ENCODE measurements at regions not wholly inside any gene's neighbourhood (a gene's known extent, or its start where the extent isn't known, plus 50 kb on each side); places are given as distances from the start of the nearest gene placed in this dataset.
"Not testable (repeated sequence)": the region's sequence is repeated elsewhere in the genome, so short reads cannot be mapped to it uniquely, and the experiment has no call there.

DNA sequence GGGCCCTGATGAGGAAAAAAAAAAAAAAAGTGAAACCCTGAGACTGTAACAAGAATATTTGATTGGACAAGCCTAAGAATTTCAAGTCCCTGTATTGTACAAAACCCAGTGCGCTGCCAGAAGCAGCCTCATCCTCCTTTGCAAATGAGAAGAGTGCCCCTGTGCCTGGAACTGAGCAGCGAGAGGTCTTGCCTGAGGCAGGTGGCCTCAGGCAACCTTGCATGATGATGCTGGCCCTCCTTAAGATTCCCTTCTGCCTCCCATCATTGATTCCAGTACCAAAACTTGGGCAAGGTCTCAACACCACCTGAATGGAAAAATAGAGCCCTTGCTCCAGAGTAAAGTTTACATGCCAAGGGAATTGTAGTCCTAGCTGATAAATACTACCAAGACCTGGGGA is 129.6 kb upstream of the RAB4A start:
- no peak for DNase-seq

DNA sequence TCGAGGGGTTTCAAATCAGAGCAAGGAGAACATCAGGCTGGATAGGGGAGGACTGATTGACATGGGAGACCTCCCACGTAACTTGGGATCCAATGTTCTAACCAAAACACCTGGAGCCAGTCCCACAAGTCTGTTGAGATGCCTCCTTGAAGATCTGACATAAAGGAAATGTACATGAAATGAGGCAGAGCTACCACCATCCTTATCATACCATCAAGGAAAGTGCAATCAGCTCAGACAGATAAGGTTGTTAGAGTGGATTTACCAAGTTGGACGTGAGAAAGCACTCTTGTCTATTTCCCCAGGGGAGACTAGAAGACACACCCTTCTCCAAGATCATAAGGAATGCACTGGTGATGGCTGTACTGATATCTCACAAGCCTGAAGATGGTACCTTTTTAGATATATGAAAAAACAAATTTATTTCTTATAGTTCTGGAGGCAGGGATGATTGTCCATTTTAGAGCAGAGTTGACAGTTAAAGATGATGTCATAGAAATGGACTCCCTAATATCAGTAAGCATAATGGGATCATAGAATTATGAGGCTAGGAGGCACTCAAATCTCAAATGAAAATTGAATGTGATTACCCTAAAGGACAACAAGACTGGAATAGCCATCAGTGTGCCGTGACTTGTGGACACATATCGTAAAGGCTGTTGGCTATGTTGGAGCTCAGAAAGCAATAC is 129.1 kb upstream of the RAB4A start:
- no peak for DNase-seq

- no peak for DNase-seq
These were observed 128.4 kb upstream of the RAB4A start for GRCh38 chr1:229142471-229142870.

DNA sequence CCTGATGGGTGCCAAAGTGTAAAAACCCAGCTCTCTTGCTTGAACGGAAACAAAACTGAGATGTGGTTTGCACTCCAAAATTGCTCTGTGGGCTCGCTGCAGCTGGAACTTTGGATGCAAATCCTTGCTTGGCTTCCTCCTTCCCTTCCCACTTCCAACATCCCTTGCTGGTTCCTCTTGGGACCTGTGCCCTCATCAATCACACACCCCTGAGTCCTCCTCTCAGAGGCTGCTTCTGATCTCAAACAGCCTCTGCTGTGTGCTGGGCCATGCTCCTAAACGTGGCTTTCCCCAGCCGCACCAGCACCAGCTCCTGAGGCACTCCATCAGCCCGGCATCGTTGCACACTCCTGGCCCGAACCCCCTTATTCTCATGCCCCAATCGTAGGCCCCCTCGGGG is 124.3 kb upstream of the RAB4A start:
- no peak for DNase-seq

- DNase-seq, result no peak
These were observed 123.8 kb upstream of the RAB4A start for GRCh38 chr1:229147072-229147471.

GRCh38 chr1:229148041-229148671 is 122.8 kb upstream of the RAB4A start:
- DNase-seq, result peak; percentile 46

DNA sequence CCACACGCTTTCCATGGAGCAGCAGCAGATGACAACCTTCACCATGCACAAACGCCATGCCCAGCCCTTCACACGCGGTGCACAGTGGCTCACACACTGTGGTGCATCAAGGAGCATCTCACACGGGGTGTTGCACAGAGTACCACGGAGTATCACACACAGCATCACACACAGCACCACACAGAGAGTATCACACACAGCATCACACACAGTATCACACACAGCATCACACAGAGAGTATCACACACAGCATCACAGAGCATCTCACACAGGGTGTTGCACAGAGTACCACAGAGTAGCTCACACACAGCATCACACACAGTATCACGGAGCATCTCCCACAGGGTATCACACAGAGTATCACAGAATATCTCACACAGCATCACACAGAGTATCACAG is 122.2 kb upstream of the RAB4A start:
- DNase-seq, result no peak

DNA sequence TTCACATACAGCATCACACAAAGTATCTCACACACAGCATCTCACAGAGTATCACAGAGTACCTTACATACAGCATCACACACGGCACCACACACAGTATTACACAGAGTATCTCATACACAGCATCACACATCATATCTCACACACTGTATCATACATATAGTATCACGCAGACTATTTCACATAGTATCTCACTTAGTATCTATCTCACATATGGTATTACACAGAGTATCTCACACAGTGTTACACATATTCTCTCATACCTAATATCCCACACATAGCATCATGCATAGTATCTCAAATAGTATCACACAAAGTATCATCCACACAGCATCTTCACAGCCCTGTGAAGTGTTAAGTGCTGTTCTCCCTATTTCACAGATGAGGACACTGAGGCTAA is 121.5 kb upstream of the RAB4A start:
- DNase-seq, result no peak

- no peak for DNase-seq
These were observed 120.4 kb upstream of the RAB4A start for GRCh38 chr1:229150518-229150917.

GRCh38 chr1:229151412-229151811 is 119.5 kb upstream of the RAB4A start:
- DNase-seq, result not testable (repeated sequence)

- no peak for DNase-seq
These were observed 118.6 kb upstream of the RAB4A start for GRCh38 chr1:229152311-229152710.

- no peak for DNase-seq
These were observed 116.9 kb upstream of the RAB4A start for GRCh38 chr1:229153955-229154548.

- no peak for DNase-seq
These were observed 116.1 kb upstream of the RAB4A start for GRCh38 chr1:229154811-229155210.

- no peak for DNase-seq
These were observed 115.4 kb upstream of the RAB4A start for GRCh38 chr1:229155472-229155871.

DNA sequence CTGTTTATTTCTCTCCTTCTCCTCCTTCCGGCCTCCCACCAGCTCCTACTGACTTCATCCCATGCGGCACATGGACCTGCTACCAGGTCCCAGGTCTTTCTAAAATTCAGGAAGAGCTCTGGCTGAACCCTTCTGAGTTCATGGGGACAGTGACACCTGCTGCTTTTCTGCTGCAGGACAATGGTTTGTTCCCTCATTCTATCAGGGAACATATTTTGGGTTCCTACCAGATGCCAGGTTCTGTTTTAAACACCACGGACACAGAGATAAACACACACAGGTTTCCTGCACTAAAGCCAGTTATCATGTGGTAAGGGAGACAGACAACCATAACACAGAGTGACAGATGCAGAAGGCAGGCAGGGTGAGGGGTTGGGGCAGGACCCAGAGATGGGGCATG is 114.0 kb upstream of the RAB4A start:
- DNase-seq, result no peak

- no peak for DNase-seq
These were observed 113.4 kb upstream of the RAB4A start for GRCh38 chr1:229157480-229157879.

GRCh38 chr1:229158341-229158921 is 112.5 kb upstream of the RAB4A start:
- DNase-seq, result no peak

DNA sequence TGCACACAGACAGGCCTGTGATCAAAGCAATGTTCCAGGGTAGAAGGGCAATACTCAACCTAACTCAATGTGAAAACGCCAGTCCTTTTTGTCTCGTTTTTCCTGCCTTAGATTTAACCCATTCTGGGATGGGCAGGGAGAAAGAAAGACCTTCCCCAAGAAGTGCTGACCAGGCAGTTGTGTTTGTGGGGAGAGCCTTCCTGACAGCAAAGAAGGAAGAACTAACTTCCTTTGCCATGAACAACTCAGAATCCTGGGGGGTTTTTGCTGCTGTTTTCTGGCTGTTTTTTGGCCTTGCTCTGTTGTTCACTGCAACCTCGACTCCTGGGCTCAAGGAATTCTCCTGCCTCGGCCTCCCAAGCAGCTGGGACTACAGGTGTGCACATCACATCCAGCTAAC is 112.0 kb upstream of the RAB4A start:
- no peak for DNase-seq

DNA sequence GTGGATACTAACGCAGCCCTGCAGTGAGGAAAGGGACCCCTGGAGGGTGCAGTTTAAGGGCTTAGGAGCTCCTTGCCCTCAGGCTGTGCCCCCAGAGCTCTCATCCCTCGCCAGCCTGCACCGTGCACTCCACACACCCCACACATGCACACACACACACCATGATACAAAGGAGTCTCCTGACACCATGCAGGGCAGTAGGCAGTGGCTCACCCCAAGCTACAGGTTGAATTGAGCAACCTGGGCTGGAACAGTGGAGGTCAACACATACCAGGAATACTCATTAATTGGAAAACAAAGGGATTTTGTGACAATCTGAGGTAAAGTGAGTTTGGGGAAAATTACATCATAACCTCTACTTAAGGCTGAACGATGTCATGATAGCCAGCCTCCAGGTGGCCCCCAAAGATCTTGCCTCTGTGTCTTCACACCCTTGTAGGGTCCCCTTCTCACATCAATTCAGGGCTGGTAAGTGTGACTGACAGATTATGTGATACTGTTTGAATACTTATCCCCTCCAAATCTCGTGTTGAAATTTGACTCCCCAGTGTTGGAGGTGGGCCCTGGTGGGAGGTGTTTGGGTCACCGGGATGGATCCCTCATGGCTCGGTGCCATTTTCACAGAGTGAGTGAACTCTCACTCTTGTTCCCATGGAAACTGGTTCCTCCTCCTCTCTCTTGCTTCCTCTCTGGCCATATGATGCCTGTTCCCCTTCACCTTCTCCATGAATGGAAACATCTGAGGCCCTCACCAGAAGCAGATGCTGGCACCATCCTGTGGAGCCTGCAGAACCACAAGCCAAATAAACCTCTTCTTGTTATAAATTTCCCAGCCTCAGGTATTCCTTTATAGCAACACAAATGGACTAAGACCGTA is 111.0 kb upstream of the RAB4A start:
- DNase-seq, result no peak

- no peak for DNase-seq
These were observed 109.2 kb upstream of the RAB4A start for GRCh38 chr1:229161740-229162139.

- no peak for DNase-seq
These were observed 107.9 kb upstream of the RAB4A start for GRCh38 chr1:229162825-229163515.

DNA sequence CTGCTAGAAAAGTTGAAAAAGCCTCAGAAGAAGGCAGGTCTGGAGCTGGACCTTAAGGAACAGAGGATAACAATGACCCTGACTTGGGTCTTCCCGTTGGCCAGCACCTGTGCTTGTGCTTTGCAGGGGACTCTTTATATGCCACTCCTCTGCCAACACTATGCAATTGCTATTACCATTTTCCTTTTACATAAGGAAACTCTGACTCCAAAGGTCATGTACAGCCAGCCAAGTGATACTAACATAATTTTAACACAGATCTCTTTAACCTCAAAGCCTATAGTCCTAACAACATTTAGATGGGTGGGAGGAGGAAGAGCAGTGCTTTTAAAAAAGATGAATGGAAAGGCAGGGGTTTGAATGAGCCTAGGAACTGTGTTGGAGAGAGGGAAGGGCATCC is 106.6 kb upstream of the RAB4A start:
- DNase-seq, result no peak
